ENCODE measurements at regions not wholly inside any gene's neighbourhood (a gene's known extent, or its start where the extent isn't known, plus 50 kb on each side); places are given as distances from the start of the nearest gene placed in this dataset.

GRCh38 chr3:63048367-63049326 is 173.4 kb upstream of the CADPS start:
- H3K4me1 Mint-ChIP-seq = peaks cover 18% of the 10 kb centered on the region

DNA sequence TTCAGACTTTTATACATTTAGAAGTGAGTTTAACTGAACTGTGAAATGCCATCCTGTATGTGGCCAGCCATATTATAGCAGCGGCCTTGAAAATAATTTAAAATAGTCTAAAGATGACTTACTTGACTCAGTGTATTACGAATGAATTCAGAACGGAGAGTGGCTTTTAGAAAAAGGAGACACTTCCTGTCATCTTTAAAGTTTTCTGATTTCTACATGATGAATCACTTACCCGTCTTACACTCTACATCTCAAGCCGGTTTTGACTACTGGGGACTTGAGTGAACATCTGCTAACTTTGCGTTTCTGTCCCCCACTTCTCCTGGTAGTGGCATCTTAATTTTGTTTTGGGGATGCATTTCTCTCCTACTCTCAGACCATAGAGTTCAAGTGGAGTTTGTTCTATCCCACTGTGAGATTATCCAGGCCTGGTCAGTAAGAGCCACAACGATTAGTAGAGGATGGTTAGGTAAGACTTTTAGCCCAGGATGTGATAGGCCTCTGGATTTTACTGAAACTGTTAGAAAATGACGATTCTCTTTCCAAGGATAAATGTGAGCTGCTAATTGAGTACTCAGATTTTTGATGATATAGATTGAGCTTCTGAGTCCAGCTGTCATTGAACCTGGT is 175.4 kb upstream of the CADPS start:
- Histone ChIP-seq H3K4me1 (no peaks in the 10 kb centered on the region), H3F3A (ENCODE audit: low read depth) (no peaks in the 10 kb centered on the region), H3K4me3 (no peak overlapping the region), H3K9me3 (ENCODE audit: low read depth) (no peaks in the 10 kb centered on the region), H4K20me1 (ENCODE audit: low read depth) (no peaks in the 10 kb centered on the region), H3K9ac (no peak overlapping the region), H3K27ac (no peak overlapping the region), H3K4me2 (no peak overlapping the region), H3K27me3 (no peaks in the 10 kb centered on the region), H3K79me2 (ENCODE audit: low read depth) (no peaks in the 10 kb centered on the region), H2AFZ (replicated peaks) (no peak overlapping the region), H3K36me3 (no peaks in the 10 kb centered on the region)
- H3K9me3 Mint-ChIP-seq = peaks cover 3% of the 10 kb centered on the region
- H3K36me3 Mint-ChIP-seq = no peaks in the 10 kb centered on the region
- H3K4me1 Mint-ChIP-seq = peaks cover 18% of the 10 kb centered on the region
- no peak overlapping the region for H3K4me3 Mint-ChIP-seq
- no peak for TF ChIP-seq EZH2 (IDR thresholded peaks at IDR 0.05)
- no peak for TF ChIP-seq CTCF (IDR thresholded peaks at IDR 0.05)
- no peak for TF ChIP-seq EZH2phosphoT487 (IDR thresholded peaks at IDR 0.05)
- no peak for DNase-seq (ENCODE audit: low spot score)
- H3K27me3 Mint-ChIP-seq (ENCODE audit: insufficient read depth, low read depth) = no peaks in the 10 kb centered on the region
- no peak overlapping the region for H3K27ac Mint-ChIP-seq

More at GRCh38 chr3:63048367-63049326, 173.4 kb upstream of the CADPS start:
- Histone ChIP-seq H3K9ac (no peak overlapping the region), H3F3A (ENCODE audit: low read depth) (no peaks in the 10 kb centered on the region), H3K9me3 (ENCODE audit: low read depth) (no peaks in the 10 kb centered on the region), H2AFZ (replicated peaks) (no peak overlapping the region), H3K36me3 (no peaks in the 10 kb centered on the region), H3K27ac (no peak overlapping the region), H4K20me1 (ENCODE audit: low read depth) (no peaks in the 10 kb centered on the region), H3K4me2 (no peak overlapping the region), H3K4me1 (no peaks in the 10 kb centered on the region), H3K79me2 (ENCODE audit: low read depth) (no peaks in the 10 kb centered on the region), H3K27me3 (no peaks in the 10 kb centered on the region), H3K4me3 (no peak overlapping the region)
- no peak for TF ChIP-seq EZH2 (IDR thresholded peaks at IDR 0.05)
- no peak for TF ChIP-seq CTCF (IDR thresholded peaks at IDR 0.05)
- no peak for TF ChIP-seq EZH2phosphoT487 (IDR thresholded peaks at IDR 0.05)
- no peak overlapping the region for H3K27ac Mint-ChIP-seq
- no peaks in the 10 kb centered on the region for H3K36me3 Mint-ChIP-seq
- H3K4me3 Mint-ChIP-seq = no peak overlapping the region
- peaks cover 8% of the 10 kb centered on the region for H3K9me3 Mint-ChIP-seq
- peaks cover 4% of the 10 kb centered on the region for H3K27me3 Mint-ChIP-seq (ENCODE audit: insufficient read depth, low read depth)
- no peak for DNase-seq (ENCODE audit: low spot score)

- no peak overlapping the region for H3K4me2 ChIP-seq
- no peaks in the 10 kb centered on the region for H3K9me3 ChIP-seq (ENCODE audit: low read depth)
- peaks cover 1% of the 10 kb centered on the region for H3K4me1 ChIP-seq
- Mint-ChIP-seq H3K4me3 (no peak overlapping the region), H3K27ac (peak overlapping the region; percentile 89), H3K9me3 (peaks cover 3% of the 10 kb centered on the region), H3K27me3 (ENCODE audit: insufficient read depth, low read depth) (no peaks in the 10 kb centered on the region), H3K4me1 (peaks cover 18% of the 10 kb centered on the region), H3K36me3 (no peaks in the 10 kb centered on the region)
- no peaks in the 10 kb centered on the region for H3K36me3 ChIP-seq
- no peak overlapping the region for H3K4me3 ChIP-seq
- H3K27ac ChIP-seq = no peak overlapping the region
- peak; percentile 8 for DNase-seq (ENCODE audit: low spot score)
- no peaks in the 10 kb centered on the region for H3F3A ChIP-seq (ENCODE audit: low read depth)
- H3K9ac ChIP-seq = no peak overlapping the region
- no peaks in the 10 kb centered on the region for H3K27me3 ChIP-seq
- H3K79me2 ChIP-seq (ENCODE audit: low read depth) = no peaks in the 10 kb centered on the region
- TF ChIP-seq EZH2phosphoT487 (IDR thresholded peaks at IDR 0.05) = no peak
- TF ChIP-seq CTCF (IDR thresholded peaks at IDR 0.05) = no peak
- TF ChIP-seq EZH2 (IDR thresholded peaks at IDR 0.05) = no peak
- no peaks in the 10 kb centered on the region for H4K20me1 ChIP-seq (ENCODE audit: low read depth)
- H2AFZ ChIP-seq (replicated peaks) = peak overlapping the region; percentile 6
Observed at GRCh38 chr3:63051920-63052319, 176.7 kb upstream of the CADPS start.

Data from neural progenitor cell (in vitro differentiated cells).